ENCODE measurements at regions not wholly inside any gene's neighbourhood (a gene's known extent, or its start where the extent isn't known, plus 50 kb on each side); places are given as distances from the start of the nearest gene placed in this dataset.

GRCh38 chr9:85414390-85414789 is 327.4 kb downstream of the AGTPBP1 start:
- TF ChIP-seq, protein P1, sequence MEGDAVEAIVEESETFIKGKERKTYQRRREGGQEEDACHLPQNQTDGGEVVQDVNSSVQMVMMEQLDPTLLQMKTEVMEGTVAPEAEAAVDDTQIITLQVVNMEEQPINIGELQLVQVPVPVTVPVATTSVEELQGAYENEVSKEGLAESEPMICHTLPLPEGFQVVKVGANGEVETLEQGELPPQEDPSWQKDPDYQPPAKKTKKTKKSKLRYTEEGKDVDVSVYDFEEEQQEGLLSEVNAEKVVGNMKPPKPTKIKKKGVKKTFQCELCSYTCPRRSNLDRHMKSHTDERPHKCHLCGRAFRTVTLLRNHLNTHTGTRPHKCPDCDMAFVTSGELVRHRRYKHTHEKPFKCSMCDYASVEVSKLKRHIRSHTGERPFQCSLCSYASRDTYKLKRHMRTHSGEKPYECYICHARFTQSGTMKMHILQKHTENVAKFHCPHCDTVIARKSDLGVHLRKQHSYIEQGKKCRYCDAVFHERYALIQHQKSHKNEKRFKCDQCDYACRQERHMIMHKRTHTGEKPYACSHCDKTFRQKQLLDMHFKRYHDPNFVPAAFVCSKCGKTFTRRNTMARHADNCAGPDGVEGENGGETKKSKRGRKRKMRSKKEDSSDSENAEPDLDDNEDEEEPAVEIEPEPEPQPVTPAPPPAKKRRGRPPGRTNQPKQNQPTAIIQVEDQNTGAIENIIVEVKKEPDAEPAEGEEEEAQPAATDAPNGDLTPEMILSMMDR (IDR thresholded peaks at IDR 0.05; ENCODE audit: low read depth, low read length): no peak
- no peak for DNase-seq (ENCODE audit: extremely low read depth, low read depth)

GRCh38 chr9:85408494-85408893 is 333.3 kb downstream of the AGTPBP1 start:
- TF ChIP-seq, protein P1 (IDR thresholded peaks at IDR 0.05; ENCODE audit: low read depth, low read length): no peak
- no peak for DNase-seq (ENCODE audit: extremely low read depth, low read depth)

DNA sequence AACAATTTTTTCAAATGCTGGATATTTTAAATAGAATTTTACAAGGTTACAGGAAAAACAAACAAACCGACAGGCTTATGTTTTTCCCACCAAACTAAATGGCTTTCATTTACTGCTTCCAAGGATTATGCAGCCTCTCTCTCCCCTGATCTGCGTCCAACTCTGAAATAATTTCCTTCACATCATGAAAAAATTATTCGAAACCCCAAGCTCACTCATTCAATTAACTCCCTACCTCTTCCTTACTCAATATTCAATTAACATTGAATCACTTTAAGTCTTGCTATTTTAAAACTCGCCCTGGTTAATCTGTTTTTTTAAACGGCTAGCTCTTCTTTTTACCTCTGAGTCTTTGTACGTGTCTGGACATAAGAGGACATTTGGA is 336.2 kb downstream of the AGTPBP1 start:
- no peak for DNase-seq (ENCODE audit: extremely low read depth, low read depth)
- TF ChIP-seq, protein P1 (IDR thresholded peaks at IDR 0.05; ENCODE audit: low read depth, low read length): no peak

DNA sequence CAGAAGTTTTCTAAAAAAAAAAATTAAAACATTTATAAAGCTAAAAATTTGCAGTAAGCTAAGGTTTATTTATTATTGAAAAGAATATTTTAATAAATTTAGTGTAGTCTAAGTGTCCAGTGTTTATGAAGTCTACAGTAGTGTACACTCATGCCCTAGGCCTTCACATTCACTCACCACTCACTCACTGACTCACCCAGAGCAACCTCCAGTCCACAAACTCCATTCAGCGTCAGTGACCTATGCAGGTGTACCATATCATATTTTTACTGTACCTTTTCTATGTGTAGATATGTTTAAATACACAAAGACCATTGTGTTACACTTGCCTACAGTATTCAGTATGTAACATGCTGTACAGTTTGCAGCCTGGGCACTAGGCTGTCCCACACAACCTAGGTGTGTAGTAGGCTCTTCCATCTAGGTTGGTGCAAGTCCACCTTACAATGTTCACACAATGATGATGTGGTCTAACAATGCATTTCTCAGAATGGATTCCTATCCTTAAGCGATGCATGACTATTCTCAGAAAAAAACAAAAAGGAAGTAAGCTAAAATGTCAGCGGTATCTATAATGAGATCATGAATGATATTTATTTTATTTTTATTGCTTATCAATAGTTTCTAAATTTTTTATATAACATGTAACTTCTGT is 336.7 kb downstream of the AGTPBP1 start:
- no peak for DNase-seq (ENCODE audit: extremely low read depth, low read depth)
- TF ChIP-seq, protein P1 (IDR thresholded peaks at IDR 0.05; ENCODE audit: low read depth, low read length): no peak

GRCh38 chr9:85402551-85402950 is 339.2 kb downstream of the AGTPBP1 start:
- no peak for DNase-seq (ENCODE audit: extremely low read depth, low read depth)
- TF ChIP-seq, protein P1 (IDR thresholded peaks at IDR 0.05; ENCODE audit: low read depth, low read length): no peak

GRCh38 chr9:85401998-85402397 is 339.8 kb downstream of the AGTPBP1 start:
- TF ChIP-seq, protein P1 (IDR thresholded peaks at IDR 0.05; ENCODE audit: low read depth, low read length): no peak
- DNase-seq (ENCODE audit: extremely low read depth, low read depth): no peak

DNA sequence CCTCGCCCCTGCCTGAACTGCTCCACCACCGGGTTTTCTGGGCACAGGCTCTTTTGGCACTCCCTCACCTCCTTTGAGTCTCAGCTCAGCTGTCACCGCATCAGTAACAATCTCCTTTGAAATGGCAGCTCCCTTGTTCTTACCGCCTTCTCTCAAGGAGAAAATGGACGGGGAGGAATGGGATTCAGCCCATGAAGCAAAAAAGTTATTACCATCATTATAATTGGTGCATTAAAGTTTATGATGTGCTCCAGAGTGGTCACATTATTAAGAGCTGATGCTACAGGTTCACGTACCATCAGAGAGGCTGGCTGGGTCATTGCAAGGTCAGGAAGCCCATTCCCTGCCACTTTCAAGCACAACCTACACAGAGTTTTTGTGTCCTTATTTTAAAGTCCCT is 344.7 kb downstream of the AGTPBP1 start:
- DNase-seq (ENCODE audit: extremely low read depth, low read depth): no peak
- TF ChIP-seq, protein P1 (IDR thresholded peaks at IDR 0.05; ENCODE audit: low read depth, low read length): no peak

Data from AG09319 (cell line).